Suppressor macrophage (primary cell): ENCODE measurements at regions not wholly inside any gene's neighbourhood (a gene's known extent, or its start where the extent isn't known, plus 50 kb on each side); places are given as distances from the start of the nearest gene placed in this dataset.

ENCODE experiments used
- DNase-seq, 4 experiments: peaks; one replicate each; pipeline ENCODE4 v3.0.0-alpha.2; 2020 to 2022

- DNase-seq, result no peak
Measured at GRCh38 chr16:65947951-65948350, 418.5 kb upstream of the CDH5 start.

- DNase-seq, result no peak
Measured at GRCh38 chr16:65945493-65945892, 421.0 kb upstream of the CDH5 start.

GRCh38 chr16:65944361-65944760, 422.1 kb upstream of the CDH5 start:
- DNase-seq, result no peak

- DNase-seq, result no peak
Measured at GRCh38 chr16:65940711-65941110, 425.8 kb upstream of the CDH5 start.

GRCh38 chr16:65938083-65938482, 428.4 kb upstream of the CDH5 start:
- DNase-seq, result no peak

GRCh38 chr16:65937455-65937854, 429.0 kb upstream of the CDH5 start:
- DNase-seq, result no peak

- no peak for DNase-seq
Measured at GRCh38 chr16:65936096-65936495, 430.4 kb upstream of the CDH5 start.

- DNase-seq, result no peak
Measured at GRCh38 chr16:65934443-65934842, 432.0 kb upstream of the CDH5 start.

GRCh38 chr16:65933703-65934102, 432.8 kb upstream of the CDH5 start:
- DNase-seq, result no peak

- DNase-seq, result no peak
Measured at GRCh38 chr16:65932350-65933072, 434.0 kb upstream of the CDH5 start.

GRCh38 chr16:65922923-65923322, 443.6 kb upstream of the CDH5 start:
- DNase-seq, result no peak

GRCh38 chr16:65919986-65920376, 446.5 kb upstream of the CDH5 start:
- DNase-seq, result no peak

GRCh38 chr16:65919145-65919985, 447.1 kb upstream of the CDH5 start:
- no peak for DNase-seq

- DNase-seq, result no peak
Measured at GRCh38 chr16:65917466-65917865, 449.0 kb upstream of the CDH5 start.

GRCh38 chr16:65916995-65917394, 449.5 kb upstream of the CDH5 start:
- DNase-seq, result no peak

GRCh38 chr16:65910291-65910690, 456.2 kb upstream of the CDH5 start:
- DNase-seq, result no peak

GRCh38 chr16:65909310-65910050, 457.0 kb upstream of the CDH5 start:
- no peak for DNase-seq

GRCh38 chr16:65908568-65908967, 457.9 kb upstream of the CDH5 start:
- no peak for DNase-seq

- DNase-seq, result no peak
Measured at GRCh38 chr16:65905331-65905730, 461.2 kb upstream of the CDH5 start.

GRCh38 chr16:65896448-65897153, 469.9 kb upstream of the CDH5 start:
- no peak for DNase-seq

- no peak for DNase-seq
Measured at GRCh38 chr16:65895906-65896305, 470.6 kb upstream of the CDH5 start.

- no peak for DNase-seq
Measured at GRCh38 chr16:65895486-65895885, 471.0 kb upstream of the CDH5 start.

GRCh38 chr16:65890203-65890602, 476.3 kb upstream of the CDH5 start:
- DNase-seq, result no peak
